ENCODE measurements at regions not wholly inside any gene's neighbourhood (a gene's known extent, or its start where the extent isn't known, plus 50 kb on each side); places are given as distances from the start of the nearest gene placed in this dataset.
"Not testable (repeated sequence)": the region's sequence is repeated elsewhere in the genome, so short reads cannot be mapped to it uniquely, and the experiment has no call there.

GRCh38 chr1:228611707-228612106 lies 123.6 kb upstream of the RHOU start:
- not testable (repeated sequence) for H3K4me1 Mint-ChIP-seq (ENCODE audit: low read depth); H3K27ac Mint-ChIP-seq; H3K36me3 Mint-ChIP-seq (ENCODE audit: low read depth); H3K4me3 Mint-ChIP-seq; H3K27me3 Mint-ChIP-seq; H3K9me3 Mint-ChIP-seq

DNA sequence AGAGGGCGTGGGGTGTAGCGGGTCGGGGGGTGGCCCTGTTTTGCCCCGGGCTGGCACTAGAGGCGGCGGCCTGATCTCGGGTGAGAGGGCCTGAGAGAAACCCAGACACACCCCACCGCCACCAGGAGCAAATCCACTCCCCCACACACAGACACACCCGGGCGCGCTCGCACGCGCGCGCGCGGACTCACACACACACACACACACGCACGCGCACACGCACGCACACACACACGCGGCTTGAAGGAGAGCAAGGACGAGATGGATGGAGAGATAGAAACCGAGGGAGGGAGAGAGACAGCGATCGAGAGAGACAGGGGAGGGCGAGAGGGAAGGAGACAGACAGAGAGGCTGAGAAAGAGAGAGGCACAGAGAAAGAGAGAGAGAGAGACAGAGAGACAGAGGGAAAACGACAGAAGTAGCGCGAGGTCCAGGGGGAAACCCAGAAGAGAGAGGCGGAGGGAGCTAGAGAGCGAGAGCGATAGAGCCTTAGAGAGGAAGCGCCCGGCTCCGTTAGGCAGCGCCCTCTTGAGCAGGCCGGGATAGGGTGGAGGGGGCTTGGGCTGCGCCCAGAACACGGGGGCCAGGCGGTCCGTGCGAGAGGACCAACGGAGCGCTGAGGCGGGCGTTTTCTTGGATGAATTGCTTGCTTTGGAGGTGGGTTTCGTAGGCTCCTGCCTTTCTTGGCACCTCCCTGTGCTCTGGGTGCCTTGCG lies 113.1 kb upstream of the RHOU start:
- H3K27me3 Mint-ChIP-seq; H3K27ac Mint-ChIP-seq; H3K9me3 Mint-ChIP-seq; H3K4me1 Mint-ChIP-seq (ENCODE audit: low read depth); H3K4me3 Mint-ChIP-seq; H3K36me3 Mint-ChIP-seq (ENCODE audit: low read depth): not testable (repeated sequence)

DNA sequence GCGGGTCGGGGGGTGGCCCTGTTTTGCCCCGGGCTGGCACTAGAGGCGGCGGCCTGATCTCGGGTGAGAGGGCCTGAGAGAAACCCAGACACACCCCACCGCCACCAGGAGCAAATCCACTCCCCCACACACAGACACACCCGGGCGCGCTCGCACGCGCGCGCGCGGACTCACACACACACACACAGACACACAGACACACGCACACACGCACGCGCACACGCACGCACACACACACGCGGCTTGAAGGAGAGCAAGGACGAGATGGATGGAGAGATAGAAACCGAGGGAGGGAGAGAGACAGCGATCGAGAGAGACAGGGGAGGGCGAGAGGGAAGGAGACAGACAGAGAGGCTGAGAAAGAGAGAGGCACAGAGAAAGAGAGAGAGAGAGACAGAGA lies 108.8 kb upstream of the RHOU start:
- H3K4me3 Mint-ChIP-seq; H3K36me3 Mint-ChIP-seq (ENCODE audit: low read depth); H3K4me1 Mint-ChIP-seq (ENCODE audit: low read depth); H3K9me3 Mint-ChIP-seq; H3K27me3 Mint-ChIP-seq; H3K27ac Mint-ChIP-seq: not testable (repeated sequence)

DNA sequence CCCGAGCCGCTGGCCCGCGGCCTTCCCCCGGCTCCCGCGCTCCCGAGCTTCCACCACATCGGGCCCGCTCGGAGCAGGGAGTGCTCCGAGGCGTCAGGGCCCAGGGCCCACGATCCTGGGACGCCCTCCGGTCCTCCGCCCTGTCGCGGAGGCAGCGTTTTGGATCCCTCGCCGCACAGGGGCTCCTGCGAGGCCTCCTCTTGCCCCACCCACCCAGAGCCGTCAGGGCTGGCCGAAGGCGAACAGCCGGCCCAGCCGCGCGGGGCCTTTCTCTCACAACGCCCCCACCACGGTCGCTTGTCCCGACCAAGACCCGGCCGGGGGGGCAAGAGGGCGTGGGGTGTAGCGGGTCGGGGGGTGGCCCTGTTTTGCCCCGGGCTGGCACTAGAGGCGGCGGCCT lies 102.4 kb upstream of the RHOU start:
- H3K27me3 Mint-ChIP-seq; H3K4me1 Mint-ChIP-seq (ENCODE audit: low read depth): not testable (repeated sequence)

DNA sequence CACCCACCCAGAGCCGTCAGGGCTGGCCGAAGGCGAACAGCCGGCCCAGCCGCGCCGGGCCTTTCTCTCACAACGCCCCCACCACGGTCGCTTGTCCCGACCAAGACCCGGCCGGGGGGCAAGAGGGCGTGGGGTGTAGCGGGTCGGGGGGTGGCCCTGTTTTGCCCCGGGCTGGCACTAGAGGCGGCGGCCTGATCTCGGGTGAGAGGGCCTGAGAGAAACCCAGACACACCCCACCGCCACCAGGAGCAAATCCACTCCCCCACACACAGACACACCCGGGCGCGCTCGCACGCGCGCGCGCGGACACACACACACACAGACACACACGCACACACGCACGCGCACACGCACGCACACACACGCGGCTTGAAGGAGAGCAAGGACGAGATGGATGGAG lies 100.0 kb upstream of the RHOU start:
- H3K4me1 Mint-ChIP-seq (ENCODE audit: low read depth); H3K27me3 Mint-ChIP-seq; H3K27ac Mint-ChIP-seq; H3K36me3 Mint-ChIP-seq (ENCODE audit: low read depth); H3K9me3 Mint-ChIP-seq; H3K4me3 Mint-ChIP-seq: not testable (repeated sequence)

More for the DNA sequence above, 102.4 kb upstream of the RHOU start:
- not testable (repeated sequence) for H3K27ac Mint-ChIP-seq; H3K4me3 Mint-ChIP-seq; H3K36me3 Mint-ChIP-seq (ENCODE audit: low read depth); H3K9me3 Mint-ChIP-seq

DNA sequence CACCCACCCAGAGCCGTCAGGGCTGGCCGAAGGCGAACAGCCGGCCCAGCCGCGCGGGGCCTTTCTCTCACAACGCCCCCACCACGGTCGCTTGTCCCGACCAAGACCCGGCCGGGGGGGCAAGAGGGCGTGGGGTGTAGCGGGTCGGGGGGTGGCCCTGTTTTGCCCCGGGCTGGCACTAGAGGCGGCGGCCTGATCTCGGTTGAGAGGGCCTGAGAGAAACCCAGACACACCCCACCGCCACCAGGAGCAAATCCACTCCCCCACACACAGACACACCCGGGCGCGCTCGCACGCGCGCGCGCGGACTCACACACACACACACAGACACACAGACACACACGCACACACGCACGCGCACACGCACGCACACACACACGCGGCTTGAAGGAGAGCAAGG lies 97.8 kb upstream of the RHOU start:
- not testable (repeated sequence) for H3K27me3 Mint-ChIP-seq; H3K4me1 Mint-ChIP-seq (ENCODE audit: low read depth); H3K27ac Mint-ChIP-seq; H3K9me3 Mint-ChIP-seq; H3K36me3 Mint-ChIP-seq (ENCODE audit: low read depth); H3K4me3 Mint-ChIP-seq

DNA sequence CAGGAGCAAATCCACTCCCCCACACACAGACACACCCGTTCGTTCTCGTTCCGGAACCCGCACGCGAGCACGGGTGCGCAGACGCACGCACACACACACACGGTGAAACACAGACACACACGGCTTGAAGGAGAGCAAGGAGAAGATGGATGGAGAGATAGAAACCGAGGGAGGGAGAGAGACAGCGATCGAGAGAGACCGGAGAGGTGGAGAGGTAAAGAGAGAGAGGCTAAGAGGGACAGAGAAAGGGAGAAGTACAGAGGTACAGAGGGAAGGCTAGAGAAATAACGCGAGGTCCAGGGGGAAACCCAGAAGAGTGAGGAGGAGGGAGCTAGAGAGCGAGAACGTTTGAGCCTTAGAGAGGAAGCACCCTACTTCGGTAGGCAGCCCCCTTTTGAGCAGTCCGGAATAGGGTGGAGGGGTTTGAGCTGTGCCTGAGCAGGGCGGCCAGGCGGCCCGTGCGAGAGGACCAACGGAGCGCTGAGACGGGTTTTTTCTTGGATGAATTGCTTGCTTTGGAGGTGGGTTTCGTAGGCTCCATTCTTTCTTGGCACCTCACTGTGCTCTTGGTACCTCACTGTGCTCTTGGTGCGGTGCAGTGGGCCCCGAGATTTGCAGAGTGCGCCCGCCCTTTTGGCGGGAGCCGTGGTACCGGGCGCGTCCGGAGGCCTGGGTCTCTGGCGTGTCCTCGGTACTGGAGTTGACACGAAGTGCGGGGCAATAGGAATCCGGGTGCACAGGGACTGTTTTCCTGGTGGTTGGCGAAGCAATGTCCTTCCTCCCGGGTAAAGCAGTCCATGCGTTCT lies 88.4 kb upstream of the RHOU start:
- H3K4me1 Mint-ChIP-seq (ENCODE audit: low read depth), result peaks cover 28% of the 10 kb centered on the region
- no peaks in the 10 kb centered on the region for H3K9me3 Mint-ChIP-seq
- peaks cover 53% of the 10 kb centered on the region for H3K27me3 Mint-ChIP-seq
- no peaks in the 10 kb centered on the region for H3K36me3 Mint-ChIP-seq (ENCODE audit: low read depth)
- H3K27ac Mint-ChIP-seq, result peak overlapping the region; percentile 95
- H3K4me3 Mint-ChIP-seq, result peak overlapping the region; percentile 100

DNA sequence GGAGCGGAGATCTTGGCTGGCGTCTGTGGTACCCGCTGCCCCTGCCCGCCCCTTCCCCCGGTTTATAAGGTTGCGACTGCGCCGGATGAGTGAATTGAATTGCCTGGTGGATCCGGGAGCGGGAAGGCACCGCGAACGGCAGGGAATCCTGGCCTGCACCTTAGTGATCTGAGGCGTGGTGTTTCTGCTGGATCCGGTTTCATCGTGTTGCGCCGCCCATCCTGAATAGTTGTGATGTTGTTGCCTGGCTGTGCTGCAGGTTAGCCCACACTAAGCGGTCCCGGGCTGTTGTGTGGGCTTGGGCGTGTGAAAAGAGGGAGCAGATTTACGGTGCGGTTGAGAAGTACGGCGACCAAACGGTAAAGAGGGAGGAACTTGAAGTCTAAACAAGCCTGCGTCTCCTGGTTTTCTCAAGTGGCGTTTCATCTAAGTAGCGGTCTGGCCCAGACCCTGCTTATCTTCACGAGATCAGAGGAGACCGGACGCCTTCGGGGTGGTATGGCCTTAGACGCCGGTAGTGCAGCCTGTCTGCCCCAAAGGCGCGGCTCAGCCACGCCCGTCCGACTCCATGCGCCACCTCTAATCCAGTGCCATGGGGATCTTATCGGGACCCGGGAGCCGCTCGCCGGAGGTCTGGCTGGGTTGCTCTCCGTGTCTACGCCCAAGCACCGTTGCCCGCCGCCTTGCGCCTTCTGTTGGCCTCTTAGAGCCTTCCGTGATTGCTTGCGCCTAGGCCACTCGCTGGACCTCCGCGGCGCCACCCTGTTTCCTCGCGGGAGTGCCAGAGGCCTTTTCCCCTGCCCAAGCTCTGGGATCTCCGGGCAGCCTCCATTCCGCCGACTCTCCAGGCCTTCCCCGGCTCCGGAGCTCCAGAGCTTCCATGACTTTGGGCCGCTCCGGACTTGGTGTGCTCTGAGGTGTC lies 87.5 kb upstream of the RHOU start:
- peaks cover 28% of the 10 kb centered on the region for H3K4me1 Mint-ChIP-seq (ENCODE audit: low read depth)
- no peaks in the 10 kb centered on the region for H3K36me3 Mint-ChIP-seq (ENCODE audit: low read depth)
- H3K27me3 Mint-ChIP-seq, result peaks cover 59% of the 10 kb centered on the region
- no peaks in the 10 kb centered on the region for H3K9me3 Mint-ChIP-seq
- peak overlapping the region; percentile 100 for H3K4me3 Mint-ChIP-seq
- no peak overlapping the region for H3K27ac Mint-ChIP-seq

DNA sequence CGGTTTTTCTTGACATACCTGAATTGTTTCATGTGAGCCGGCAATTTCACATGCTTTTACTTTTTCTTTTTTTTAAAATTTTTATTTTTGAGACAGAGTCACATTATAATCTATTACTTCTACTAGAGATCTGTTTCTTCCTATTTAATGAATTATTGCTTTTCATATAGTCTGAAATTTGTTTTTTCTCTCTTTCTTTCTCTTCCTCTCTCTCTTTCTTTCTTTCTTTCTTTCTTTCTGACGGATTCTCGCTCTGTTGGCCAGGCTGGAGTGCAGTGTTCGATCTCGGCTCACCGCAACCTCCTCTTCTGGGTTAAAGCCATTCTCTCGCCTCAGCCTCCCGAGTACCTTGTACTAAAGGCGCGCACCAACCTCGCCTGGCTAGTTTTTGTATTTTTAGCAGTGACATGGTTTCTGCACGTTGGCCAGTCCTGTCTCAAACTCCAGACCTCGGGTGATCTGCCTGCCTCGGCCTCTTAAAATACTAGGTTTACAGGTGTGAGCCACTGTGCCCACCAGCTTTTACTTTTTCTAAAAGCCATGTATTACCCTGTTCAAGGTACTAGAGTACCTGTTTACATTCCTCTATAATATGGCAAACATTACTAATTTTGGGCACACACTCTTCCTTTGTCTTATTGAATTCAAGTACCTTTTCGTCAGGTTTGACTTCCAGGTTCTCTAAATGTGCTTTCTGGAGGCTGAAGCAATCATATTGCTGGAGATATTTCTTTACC lies 86.5 kb upstream of the RHOU start:
- Mint-ChIP-seq H3K27me3 (peaks cover 63% of the 10 kb centered on the region), H3K27ac (no peak overlapping the region), H3K9me3 (no peaks in the 10 kb centered on the region), H3K36me3 (ENCODE audit: low read depth) (no peaks in the 10 kb centered on the region), H3K4me1 (ENCODE audit: low read depth) (peaks cover 28% of the 10 kb centered on the region), H3K4me3 (peak overlapping the region; percentile 100)

DNA sequence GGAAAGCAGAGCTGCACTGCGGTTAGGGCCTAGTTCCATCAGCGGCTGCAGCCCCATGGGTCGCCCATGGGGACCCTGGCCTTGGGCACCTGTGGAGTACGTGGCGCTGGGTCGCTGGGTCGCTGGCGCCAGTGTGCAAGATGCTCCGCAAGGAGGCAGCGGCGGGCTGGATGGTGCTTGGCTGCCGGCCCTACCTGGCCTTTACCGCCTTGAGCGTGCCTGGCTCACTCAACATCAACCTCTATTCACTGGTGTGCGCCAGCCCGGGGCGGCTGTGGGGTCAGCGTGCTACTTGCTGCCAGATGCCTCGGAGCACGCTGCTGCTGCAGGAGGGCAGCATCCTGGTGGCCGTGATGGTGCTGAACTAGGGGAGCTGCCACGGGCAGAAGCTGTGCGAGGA lies 85.1 kb upstream of the RHOU start:
- no peaks in the 10 kb centered on the region for H3K9me3 Mint-ChIP-seq
- no peak overlapping the region for H3K27ac Mint-ChIP-seq
- H3K27me3 Mint-ChIP-seq, result peaks cover 72% of the 10 kb centered on the region
- peaks cover 28% of the 10 kb centered on the region for H3K4me1 Mint-ChIP-seq (ENCODE audit: low read depth)
- H3K4me3 Mint-ChIP-seq, result no peak overlapping the region
- H3K36me3 Mint-ChIP-seq (ENCODE audit: low read depth), result no peaks in the 10 kb centered on the region

DNA sequence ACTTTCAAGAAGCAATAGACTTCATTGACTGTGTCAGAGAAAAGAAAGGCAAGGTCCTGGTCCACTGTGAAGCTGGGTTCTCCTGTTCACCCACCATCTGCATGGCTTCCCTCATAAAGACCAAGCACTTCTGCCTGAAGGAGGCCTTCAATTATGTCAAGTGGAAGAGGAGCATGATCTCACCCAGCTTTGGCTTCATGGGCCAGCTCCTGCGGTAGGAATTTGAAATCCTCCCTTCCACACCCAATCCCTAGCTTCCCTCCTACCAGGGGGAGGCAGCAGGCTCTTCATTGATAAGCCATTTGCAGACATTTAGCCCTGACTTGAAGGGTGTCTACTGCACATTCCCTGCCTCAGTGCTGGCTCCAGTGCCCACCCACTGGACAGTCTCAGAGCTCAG lies 84.3 kb upstream of the RHOU start:
- Mint-ChIP-seq H3K4me3 (no peak overlapping the region), H3K4me1 (ENCODE audit: low read depth) (peaks cover 28% of the 10 kb centered on the region), H3K27me3 (peaks cover 79% of the 10 kb centered on the region), H3K36me3 (ENCODE audit: low read depth) (no peaks in the 10 kb centered on the region), H3K27ac (no peak overlapping the region), H3K9me3 (no peaks in the 10 kb centered on the region)

DNA sequence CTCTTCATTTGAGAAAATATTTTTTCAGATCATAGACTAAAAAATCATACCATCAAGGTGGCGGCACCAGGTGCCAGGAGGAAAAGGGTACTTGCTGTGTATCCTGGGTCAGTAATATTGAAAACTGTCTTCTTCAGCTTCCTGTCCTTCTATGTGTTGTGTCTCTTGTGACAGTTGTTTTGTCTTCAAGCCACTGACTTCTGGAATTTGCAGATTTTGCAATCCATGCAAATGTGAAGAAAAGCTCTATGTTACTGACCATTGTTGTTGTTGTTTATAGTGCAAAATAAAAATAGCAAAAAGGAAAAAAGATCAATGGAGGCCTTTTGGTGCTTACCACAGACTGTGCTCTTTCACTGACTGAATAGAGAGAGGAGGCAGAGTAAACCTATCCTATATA lies 83.2 kb upstream of the RHOU start:
- H3K27me3 Mint-ChIP-seq, result peaks cover 79% of the 10 kb centered on the region
- H3K27ac Mint-ChIP-seq, result no peak overlapping the region
- no peaks in the 10 kb centered on the region for H3K9me3 Mint-ChIP-seq
- peaks cover 21% of the 10 kb centered on the region for H3K4me1 Mint-ChIP-seq (ENCODE audit: low read depth)
- no peaks in the 10 kb centered on the region for H3K36me3 Mint-ChIP-seq (ENCODE audit: low read depth)
- no peak overlapping the region for H3K4me3 Mint-ChIP-seq

- H3K4me3 Mint-ChIP-seq; H3K9me3 Mint-ChIP-seq; H3K27ac Mint-ChIP-seq; H3K36me3 Mint-ChIP-seq (ENCODE audit: low read depth): not testable (repeated sequence)
- peaks cover 11% of the 10 kb centered on the region for H3K4me1 Mint-ChIP-seq (ENCODE audit: low read depth)
- peaks cover 79% of the 10 kb centered on the region for H3K27me3 Mint-ChIP-seq
Measured at GRCh38 chr1:228653057-228653456, 82.2 kb upstream of the RHOU start.

DNA sequence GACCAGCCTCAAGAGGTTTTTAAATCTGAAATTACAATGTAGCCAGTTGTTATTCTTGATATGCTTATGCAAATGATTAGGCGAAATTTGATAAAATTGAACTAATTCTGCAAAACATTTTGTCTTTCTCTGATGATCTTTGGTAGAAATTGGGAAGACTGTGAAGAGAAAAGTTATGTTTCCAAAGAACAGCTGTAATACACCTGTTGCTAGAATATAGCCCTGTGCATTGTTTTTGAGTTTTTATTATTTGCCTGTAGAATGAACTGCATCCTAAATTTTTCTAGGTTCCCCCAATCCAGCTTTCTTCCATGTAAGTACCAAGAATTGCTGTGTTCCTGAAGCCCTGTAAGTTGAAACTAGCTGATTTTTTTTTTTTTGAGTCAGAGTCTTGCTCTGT lies 81.5 kb upstream of the RHOU start:
- no peak overlapping the region for H3K4me3 Mint-ChIP-seq
- no peaks in the 10 kb centered on the region for H3K9me3 Mint-ChIP-seq

More for the DNA sequence above, 81.5 kb upstream of the RHOU start:
- peaks cover 72% of the 10 kb centered on the region for H3K27me3 Mint-ChIP-seq
- peaks cover 5% of the 10 kb centered on the region for H3K4me1 Mint-ChIP-seq (ENCODE audit: low read depth)
- no peaks in the 10 kb centered on the region for H3K36me3 Mint-ChIP-seq (ENCODE audit: low read depth)
- no peak overlapping the region for H3K27ac Mint-ChIP-seq
